DND-41 (cell line): ENCODE measurements at regions not wholly inside any gene's neighbourhood (a gene's known extent, or its start where the extent isn't known, plus 50 kb on each side); places are given as distances from the start of the nearest gene placed in this dataset.

Source experiments
- EZH2 ChIP-seq: IDR thresholded peaks from 3 replicates; pipeline ENCODE4 v1.6.1; 2012; ENCODE audit warnings: borderline replicate concordance, low read depth, mild to moderate bottlenecking, moderate library complexity, low read length, inconsistent platforms; ENCODE audit not compliant: severe bottlenecking
- TF ChIP-seq, protein P1 (sequence below): IDR thresholded peaks from 2 replicates; pipeline ENCODE4 v1.5.1; 2012; ENCODE audit warnings: borderline replicate concordance, low read length, moderate library complexity, mild to moderate bottlenecking; ENCODE audit not compliant: poor library complexity, severe bottlenecking; ENCODE audit errors: extremely low read depth

DNA sequence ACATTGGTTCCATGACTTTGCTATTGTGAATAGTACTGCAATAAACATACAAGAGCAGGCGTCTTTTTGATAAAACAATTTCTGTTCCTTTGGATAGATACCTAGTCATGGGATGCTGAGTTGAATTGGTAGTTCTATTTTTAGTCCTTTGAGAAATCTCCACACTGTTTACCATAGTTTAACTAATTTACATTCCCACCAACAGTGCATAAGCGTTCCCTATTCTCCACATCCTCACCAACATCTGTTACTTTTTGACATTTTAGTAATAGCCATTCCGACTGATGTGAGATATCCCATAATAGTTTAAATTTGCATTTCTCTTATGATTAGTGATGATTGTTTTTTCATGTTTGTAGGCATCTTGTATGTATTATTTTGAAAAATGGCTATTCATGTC, 707.0 kb downstream of the SORCS1 start:
- TF ChIP-seq, protein P1, sequence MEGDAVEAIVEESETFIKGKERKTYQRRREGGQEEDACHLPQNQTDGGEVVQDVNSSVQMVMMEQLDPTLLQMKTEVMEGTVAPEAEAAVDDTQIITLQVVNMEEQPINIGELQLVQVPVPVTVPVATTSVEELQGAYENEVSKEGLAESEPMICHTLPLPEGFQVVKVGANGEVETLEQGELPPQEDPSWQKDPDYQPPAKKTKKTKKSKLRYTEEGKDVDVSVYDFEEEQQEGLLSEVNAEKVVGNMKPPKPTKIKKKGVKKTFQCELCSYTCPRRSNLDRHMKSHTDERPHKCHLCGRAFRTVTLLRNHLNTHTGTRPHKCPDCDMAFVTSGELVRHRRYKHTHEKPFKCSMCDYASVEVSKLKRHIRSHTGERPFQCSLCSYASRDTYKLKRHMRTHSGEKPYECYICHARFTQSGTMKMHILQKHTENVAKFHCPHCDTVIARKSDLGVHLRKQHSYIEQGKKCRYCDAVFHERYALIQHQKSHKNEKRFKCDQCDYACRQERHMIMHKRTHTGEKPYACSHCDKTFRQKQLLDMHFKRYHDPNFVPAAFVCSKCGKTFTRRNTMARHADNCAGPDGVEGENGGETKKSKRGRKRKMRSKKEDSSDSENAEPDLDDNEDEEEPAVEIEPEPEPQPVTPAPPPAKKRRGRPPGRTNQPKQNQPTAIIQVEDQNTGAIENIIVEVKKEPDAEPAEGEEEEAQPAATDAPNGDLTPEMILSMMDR: no peak
- TF ChIP-seq EZH2: no peak
